HEK293 (cell line): ENCODE measurements at regions not wholly inside any gene's neighbourhood (a gene's known extent, or its start where the extent isn't known, plus 50 kb on each side); places are given as distances from the start of the nearest gene placed in this dataset.

Source experiments
- CTCF ChIA-PET: fragments of 350-600 bp; formaldehyde crosslinking; extraction: SDS; loops from one replicate; lab custom pipeline; 2021; ENCODE audit warnings: antibody characterized with exemption; lab: Yijun Ruan, JAX
- POLR2A ChIA-PET: fragments of 300-600 bp; formaldehyde crosslinking; extraction: SDS; loops from one replicate; lab custom pipeline; 2020; ENCODE audit warnings: antibody characterized with exemption, inconsistent platforms; lab: Yijun Ruan, JAX
- H3K27ac ChIP-seq: fragments of 200-500 bp; sonication (Bioruptor generic); 2 replicates; pipeline ENCODE4 v1.5.1; 2014; ENCODE audit warnings: low read depth, low read length, control low read depth, inconsistent platforms; ENCODE audit errors: extremely low read depth
- H3K36me3 ChIP-seq, 2 experiments: fragments of 200-500 bp in 1 of 2; sonication (Bioruptor generic) in 1 of 2; 1 replicate in 1 of 2; 2 replicates in 1 of 2; pipeline ENCODE4 v1.5.1; 2014 to 2017; ENCODE audit warnings: inconsistent platforms in 2 of 2, low read length in 2 of 2; ENCODE audit not compliant: control insufficient read depth in 2 of 2, insufficient read depth in 1 of 2
- H3K4me1 ChIP-seq: fragments of 200-500 bp; sonication (Bioruptor generic); 2 replicates; pipeline ENCODE4 v1.5.1; 2014; ENCODE audit warnings: mild to moderate bottlenecking, low read length, inconsistent platforms; ENCODE audit not compliant: control insufficient read depth, insufficient read depth
- H3K4me3 ChIP-seq: 2 replicates; pipeline ENCODE4 v1.5.1; 2011; ENCODE audit warnings: low read depth, mild to moderate bottlenecking, control low read depth, low read length, moderate library complexity
- H3K9me3 ChIP-seq: fragments of 200-500 bp; sonication (Bioruptor generic); 2 replicates; pipeline ENCODE4 v1.5.1; 2014; ENCODE audit warnings: low read depth, low read length, inconsistent platforms; ENCODE audit not compliant: control insufficient read depth, insufficient read depth
- PBX3 ChIP-seq: sonication (generic); formaldehyde crosslinking; IDR thresholded peaks from 2 replicates; pipeline ENCODE4 v1.8.1; 2022; ENCODE audit warnings: mild to moderate bottlenecking, moderate library complexity, missing genetic modification reagents
- SP2 ChIP-seq: fragments of 450-650 bp; formaldehyde crosslinking; IDR thresholded peaks from 2 replicates; pipeline ENCODE4 v1.5.1; 2016; ENCODE audit warnings: missing biosample characterization, missing genetic modification characterization
- ZEB2 ChIP-seq: fragments of 450-650 bp; formaldehyde crosslinking; IDR thresholded peaks from 2 replicates; pipeline ENCODE4 v1.5.1; 2016; ENCODE audit warnings: missing biosample characterization, missing genetic modification characterization
- ZFHX2 ChIP-seq: fragments of 450-650 bp; formaldehyde crosslinking; conservative IDR thresholded peaks from 2 replicates; pipeline ENCODE4 v1.5.1; 2016; ENCODE audit warnings: missing biosample characterization, missing genetic modification characterization
- ZNF10 ChIP-seq: fragments of 450-650 bp; formaldehyde crosslinking; IDR thresholded peaks from 2 replicates; pipeline ENCODE4 v1.5.1; 2017; ENCODE audit warnings: missing biosample characterization, missing genetic modification characterization
- ZNF112 ChIP-seq: fragments of 450-650 bp; formaldehyde crosslinking; IDR thresholded peaks from 2 replicates; pipeline ENCODE4 v1.5.0; 2017; ENCODE audit warnings: missing biosample characterization, missing genetic modification characterization
- ZNF121 ChIP-seq: fragments of 450-650 bp; formaldehyde crosslinking; IDR thresholded peaks from 2 replicates; pipeline ENCODE4 v1.5.1; 2016; ENCODE audit warnings: missing biosample characterization, missing genetic modification characterization
- ZNF133 ChIP-seq: fragments of 450-650 bp; formaldehyde crosslinking; IDR thresholded peaks from 2 replicates; pipeline ENCODE4 v1.5.1; 2016; ENCODE audit warnings: missing biosample characterization, missing genetic modification characterization
- ZNF169 ChIP-seq: fragments of 450-650 bp; formaldehyde crosslinking; IDR thresholded peaks from 2 replicates; pipeline ENCODE4 v1.5.1; 2016; ENCODE audit warnings: missing biosample characterization, missing genetic modification characterization
- ZNF211 ChIP-seq: fragments of 450-650 bp; formaldehyde crosslinking; IDR thresholded peaks from 2 replicates; pipeline ENCODE4 v1.5.1; 2016; ENCODE audit warnings: low read depth, missing biosample characterization, missing genetic modification characterization
- ZNF324 ChIP-seq: fragments of 450-650 bp; formaldehyde crosslinking; IDR thresholded peaks from 2 replicates; pipeline ENCODE4 v1.5.1; 2016; ENCODE audit warnings: missing biosample characterization, missing genetic modification characterization
- ZNF449 ChIP-seq: fragments of 450-650 bp; formaldehyde crosslinking; IDR thresholded peaks from 2 replicates; pipeline ENCODE4 v1.5.1; 2017; ENCODE audit warnings: missing biosample characterization, mild to moderate bottlenecking, missing genetic modification characterization, moderate library complexity
- ZNF555 ChIP-seq: fragments of 450-650 bp; formaldehyde crosslinking; conservative IDR thresholded peaks from 2 replicates; pipeline ENCODE4 v1.5.1; 2017; ENCODE audit warnings: missing biosample characterization, mild to moderate bottlenecking, missing genetic modification characterization, inconsistent platforms
- ZNF560 ChIP-seq: fragments of 450-650 bp; formaldehyde crosslinking; IDR thresholded peaks from 2 replicates; pipeline ENCODE4 v1.5.1; 2017; ENCODE audit warnings: missing biosample characterization, missing genetic modification characterization, borderline replicate concordance
- TF ChIP-seq, protein P1 (sequence below): fragments of 450-650 bp; formaldehyde crosslinking; IDR thresholded peaks from 2 replicates; pipeline ENCODE4 v1.5.1; 2016; ENCODE audit warnings: missing biosample characterization, missing genetic modification characterization
- TF ChIP-seq, protein P2 (sequence below): fragments of 450-650 bp; formaldehyde crosslinking; IDR thresholded peaks from 2 replicates; pipeline ENCODE4 v1.5.1; 2016; ENCODE audit warnings: missing biosample characterization, missing genetic modification characterization
- TF ChIP-seq, protein P3 (sequence below): fragments of 450-650 bp; formaldehyde crosslinking; IDR thresholded peaks from 2 replicates; pipeline ENCODE4 v1.5.1; 2017; ENCODE audit warnings: missing biosample characterization, missing genetic modification characterization
- TF ChIP-seq, protein P4 (sequence below): fragments of 450-650 bp; IDR thresholded peaks from 2 replicates; pipeline ENCODE4 v1.5.1; 2018; ENCODE audit warnings: missing biosample characterization, missing genetic modification characterization

GRCh38 chr15:39304201-39304841, 276.6 kb upstream of the THBS1 start (continued):
- no peak for TF ChIP-seq ZNF324 (tag by site-specific recombination)
- TF ChIP-seq, all 188 proteins: peak for 0

- Histone ChIP-seq H3K36me3 (no peaks in the 10 kb centered on the region), H3K9me3 (no peaks in the 10 kb centered on the region), H3K4me1 (no peaks in the 10 kb centered on the region), H3K4me3 (no peak overlapping the region), H3K27ac (no peak overlapping the region)
- TF ChIP-seq SP2 (tag by site-specific recombination) (no peak), ZEB2 (no peak), ZNF121 (tag by site-specific recombination) (no peak), PBX3 (CRISPR knock-in tag) (no peak), ZNF449 (tag by site-specific recombination) (no peak), ZFHX2 (tag by site-specific recombination) (no peak), ZNF211 (tag by site-specific recombination) (no peak), ZNF112 (tag by site-specific recombination) (no peak), ZNF555 (tag by site-specific recombination) (no peak)
- TF ChIP-seq, protein P1, sequence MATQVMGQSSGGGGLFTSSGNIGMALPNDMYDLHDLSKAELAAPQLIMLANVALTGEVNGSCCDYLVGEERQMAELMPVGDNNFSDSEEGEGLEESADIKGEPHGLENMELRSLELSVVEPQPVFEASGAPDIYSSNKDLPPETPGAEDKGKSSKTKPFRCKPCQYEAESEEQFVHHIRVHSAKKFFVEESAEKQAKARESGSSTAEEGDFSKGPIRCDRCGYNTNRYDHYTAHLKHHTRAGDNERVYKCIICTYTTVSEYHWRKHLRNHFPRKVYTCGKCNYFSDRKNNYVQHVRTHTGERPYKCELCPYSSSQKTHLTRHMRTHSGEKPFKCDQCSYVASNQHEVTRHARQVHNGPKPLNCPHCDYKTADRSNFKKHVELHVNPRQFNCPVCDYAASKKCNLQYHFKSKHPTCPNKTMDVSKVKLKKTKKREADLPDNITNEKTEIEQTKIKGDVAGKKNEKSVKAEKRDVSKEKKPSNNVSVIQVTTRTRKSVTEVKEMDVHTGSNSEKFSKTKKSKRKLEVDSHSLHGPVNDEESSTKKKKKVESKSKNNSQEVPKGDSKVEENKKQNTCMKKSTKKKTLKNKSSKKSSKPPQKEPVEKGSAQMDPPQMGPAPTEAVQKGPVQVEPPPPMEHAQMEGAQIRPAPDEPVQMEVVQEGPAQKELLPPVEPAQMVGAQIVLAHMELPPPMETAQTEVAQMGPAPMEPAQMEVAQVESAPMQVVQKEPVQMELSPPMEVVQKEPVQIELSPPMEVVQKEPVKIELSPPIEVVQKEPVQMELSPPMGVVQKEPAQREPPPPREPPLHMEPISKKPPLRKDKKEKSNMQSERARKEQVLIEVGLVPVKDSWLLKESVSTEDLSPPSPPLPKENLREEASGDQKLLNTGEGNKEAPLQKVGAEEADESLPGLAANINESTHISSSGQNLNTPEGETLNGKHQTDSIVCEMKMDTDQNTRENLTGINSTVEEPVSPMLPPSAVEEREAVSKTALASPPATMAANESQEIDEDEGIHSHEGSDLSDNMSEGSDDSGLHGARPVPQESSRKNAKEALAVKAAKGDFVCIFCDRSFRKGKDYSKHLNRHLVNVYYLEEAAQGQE (tag by site-specific recombination), result no peak
- TF ChIP-seq, protein P2, sequence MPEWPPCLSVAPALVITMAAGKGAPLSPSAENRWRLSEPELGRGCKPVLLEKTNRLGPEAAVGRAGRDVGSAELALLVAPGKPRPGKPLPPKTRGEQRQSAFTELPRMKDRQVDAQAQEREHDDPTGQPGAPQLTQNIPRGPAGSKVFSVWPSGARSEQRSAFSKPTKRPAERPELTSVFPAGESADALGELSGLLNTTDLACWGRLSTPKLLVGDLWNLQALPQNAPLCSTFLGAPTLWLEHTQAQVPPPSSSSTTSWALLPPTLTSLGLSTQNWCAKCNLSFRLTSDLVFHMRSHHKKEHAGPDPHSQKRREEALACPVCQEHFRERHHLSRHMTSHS, result no peak
- POLR2A ChIA-PET, result no interaction called here
- CTCF ChIA-PET, result interaction anchor here (0.6 kb wide), 1 partner anchor 56 kb away, joined by 3 read pairs; no protein-coding TSS in a partner anchor
Observed at GRCh38 chr15:39304931-39305728, 275.7 kb upstream of the THBS1 start.

GRCh38 chr15:39310633-39311032, 270.2 kb upstream of the THBS1 start:
- no peak overlapping the region for H3K4me3 ChIP-seq
- ChIA-PET POLR2A (no interaction called here), CTCF (interaction anchor here (0.6 kb wide), 1 partner anchor 49 kb away, joined by 3 read pairs; no protein-coding TSS in a partner anchor)
- no peak overlapping the region for H3K27ac ChIP-seq
- no peaks in the 10 kb centered on the region for H3K9me3 ChIP-seq
- H3K36me3 ChIP-seq, result no peaks in the 10 kb centered on the region
- H3K4me1 ChIP-seq, result no peaks in the 10 kb centered on the region
- TF ChIP-seq, protein P3, sequence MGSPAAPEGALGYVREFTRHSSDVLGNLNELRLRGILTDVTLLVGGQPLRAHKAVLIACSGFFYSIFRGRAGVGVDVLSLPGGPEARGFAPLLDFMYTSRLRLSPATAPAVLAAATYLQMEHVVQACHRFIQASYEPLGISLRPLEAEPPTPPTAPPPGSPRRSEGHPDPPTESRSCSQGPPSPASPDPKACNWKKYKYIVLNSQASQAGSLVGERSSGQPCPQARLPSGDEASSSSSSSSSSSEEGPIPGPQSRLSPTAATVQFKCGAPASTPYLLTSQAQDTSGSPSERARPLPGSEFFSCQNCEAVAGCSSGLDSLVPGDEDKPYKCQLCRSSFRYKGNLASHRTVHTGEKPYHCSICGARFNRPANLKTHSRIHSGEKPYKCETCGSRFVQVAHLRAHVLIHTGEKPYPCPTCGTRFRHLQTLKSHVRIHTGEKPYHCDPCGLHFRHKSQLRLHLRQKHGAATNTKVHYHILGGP (tag by site-specific recombination), result no peak
- TF ChIP-seq ZNF560 (tag by site-specific recombination) (no peak), ZNF555 (tag by site-specific recombination) (no peak), ZNF10 (tag by site-specific recombination) (no peak), ZNF169 (tag by site-specific recombination) (no peak), ZNF133 (no peak)
- TF ChIP-seq, protein P4, sequence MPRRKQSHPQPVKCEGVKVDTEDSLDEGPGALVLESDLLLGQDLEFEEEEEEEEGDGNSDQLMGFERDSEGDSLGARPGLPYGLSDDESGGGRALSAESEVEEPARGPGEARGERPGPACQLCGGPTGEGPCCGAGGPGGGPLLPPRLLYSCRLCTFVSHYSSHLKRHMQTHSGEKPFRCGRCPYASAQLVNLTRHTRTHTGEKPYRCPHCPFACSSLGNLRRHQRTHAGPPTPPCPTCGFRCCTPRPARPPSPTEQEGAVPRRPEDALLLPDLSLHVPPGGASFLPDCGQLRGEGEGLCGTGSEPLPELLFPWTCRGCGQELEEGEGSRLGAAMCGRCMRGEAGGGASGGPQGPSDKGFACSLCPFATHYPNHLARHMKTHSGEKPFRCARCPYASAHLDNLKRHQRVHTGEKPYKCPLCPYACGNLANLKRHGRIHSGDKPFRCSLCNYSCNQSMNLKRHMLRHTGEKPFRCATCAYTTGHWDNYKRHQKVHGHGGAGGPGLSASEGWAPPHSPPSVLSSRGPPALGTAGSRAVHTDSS (tag by site-specific recombination), result no peak
